Choroid plexus epithelial cell (primary cell): ENCODE measurements at regions not wholly inside any gene's neighbourhood (a gene's known extent, or its start where the extent isn't known, plus 50 kb on each side); places are given as distances from the start of the nearest gene placed in this dataset.

Experiments
- DNase-seq: peaks from one replicate; pipeline ENCODE4 v3.0.0-alpha.2; 2010; ENCODE audit warnings: low read depth
- H3K4me3 ChIP-seq: 2 replicates; pipeline ENCODE4 v1.5.1; 2011; ENCODE audit warnings: low read depth, mild to moderate bottlenecking, control low read depth, low read length, moderate library complexity
- TF ChIP-seq, protein P1 (sequence below): conservative IDR thresholded peaks from 2 replicates; pipeline ENCODE4 v1.5.1; 2011; ENCODE audit warnings: low read depth, mild to moderate bottlenecking, control low read depth, inconsistent platforms, low read length, moderate library complexity

GRCh38 chr2:64205415-64205814 lies 61.2 kb upstream of the PELI1 start:
- no peak for DNase-seq
- no peak overlapping the region for H3K4me3 ChIP-seq
- TF ChIP-seq, protein P1, sequence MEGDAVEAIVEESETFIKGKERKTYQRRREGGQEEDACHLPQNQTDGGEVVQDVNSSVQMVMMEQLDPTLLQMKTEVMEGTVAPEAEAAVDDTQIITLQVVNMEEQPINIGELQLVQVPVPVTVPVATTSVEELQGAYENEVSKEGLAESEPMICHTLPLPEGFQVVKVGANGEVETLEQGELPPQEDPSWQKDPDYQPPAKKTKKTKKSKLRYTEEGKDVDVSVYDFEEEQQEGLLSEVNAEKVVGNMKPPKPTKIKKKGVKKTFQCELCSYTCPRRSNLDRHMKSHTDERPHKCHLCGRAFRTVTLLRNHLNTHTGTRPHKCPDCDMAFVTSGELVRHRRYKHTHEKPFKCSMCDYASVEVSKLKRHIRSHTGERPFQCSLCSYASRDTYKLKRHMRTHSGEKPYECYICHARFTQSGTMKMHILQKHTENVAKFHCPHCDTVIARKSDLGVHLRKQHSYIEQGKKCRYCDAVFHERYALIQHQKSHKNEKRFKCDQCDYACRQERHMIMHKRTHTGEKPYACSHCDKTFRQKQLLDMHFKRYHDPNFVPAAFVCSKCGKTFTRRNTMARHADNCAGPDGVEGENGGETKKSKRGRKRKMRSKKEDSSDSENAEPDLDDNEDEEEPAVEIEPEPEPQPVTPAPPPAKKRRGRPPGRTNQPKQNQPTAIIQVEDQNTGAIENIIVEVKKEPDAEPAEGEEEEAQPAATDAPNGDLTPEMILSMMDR, result no peak

GRCh38 chr2:64207573-64207972 lies 63.4 kb upstream of the PELI1 start:
- DNase-seq, result no peak
- H3K4me3 ChIP-seq, result no peak overlapping the region
- TF ChIP-seq, protein P1, result no peak

DNA sequence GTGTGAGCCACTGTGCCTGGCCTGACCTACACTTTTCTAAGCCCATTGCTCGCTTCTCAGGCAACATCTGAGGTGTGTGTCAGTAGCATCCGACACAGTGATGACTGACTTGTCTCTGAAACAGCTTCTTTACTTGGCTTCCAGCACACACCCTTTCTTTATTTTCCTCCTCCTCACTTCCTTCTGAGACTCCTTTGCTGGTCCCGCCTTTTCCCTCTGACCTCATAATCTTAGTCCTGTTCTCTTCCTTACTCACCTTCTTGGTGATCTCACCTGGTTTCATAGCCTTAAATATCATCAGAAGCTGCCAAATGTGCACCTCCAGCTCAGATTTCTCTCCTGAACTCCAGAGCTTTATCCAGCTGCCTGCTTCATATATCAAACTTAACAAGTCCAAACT lies 66.6 kb upstream of the PELI1 start:
- no peak overlapping the region for H3K4me3 ChIP-seq
- TF ChIP-seq, protein P1, result no peak
- DNase-seq, result no peak

DNA sequence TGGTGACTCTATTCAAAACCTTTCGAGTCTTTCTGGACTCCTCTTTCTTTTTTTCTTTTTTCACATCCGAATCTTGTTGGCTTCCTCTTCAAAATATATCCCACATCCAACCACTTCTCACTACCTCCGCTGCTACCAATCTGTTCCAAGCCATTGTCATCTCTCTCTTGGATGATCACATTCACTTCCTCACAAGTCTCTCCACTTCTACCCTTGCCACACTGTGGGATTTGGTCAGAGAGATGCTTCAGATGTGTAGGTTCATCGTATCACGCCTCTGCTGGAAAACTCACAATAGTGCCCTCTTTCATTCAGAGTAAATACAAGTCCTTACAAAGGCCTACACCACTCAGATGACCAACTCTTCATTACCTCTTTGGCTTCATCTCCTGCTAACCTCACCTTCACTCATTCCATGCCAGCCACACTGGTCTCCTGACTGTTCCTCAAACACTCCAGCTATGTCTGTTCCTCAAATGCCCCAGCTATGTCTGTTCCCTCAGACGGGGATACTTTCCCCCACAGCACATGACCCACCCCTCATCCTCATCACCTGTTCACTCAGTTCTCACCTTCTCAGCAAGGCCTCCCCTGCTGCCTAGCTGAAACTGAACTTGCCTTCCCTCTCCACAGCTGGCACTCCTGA lies 67.2 kb upstream of the PELI1 start:
- TF ChIP-seq, protein P1, result no peak
- H3K4me3 ChIP-seq, result no peak overlapping the region
- DNase-seq, result no peak

- TF ChIP-seq, protein P1, result no peak
Observed at GRCh38 chr2:64212346-64212745, 68.1 kb upstream of the PELI1 start.

DNA sequence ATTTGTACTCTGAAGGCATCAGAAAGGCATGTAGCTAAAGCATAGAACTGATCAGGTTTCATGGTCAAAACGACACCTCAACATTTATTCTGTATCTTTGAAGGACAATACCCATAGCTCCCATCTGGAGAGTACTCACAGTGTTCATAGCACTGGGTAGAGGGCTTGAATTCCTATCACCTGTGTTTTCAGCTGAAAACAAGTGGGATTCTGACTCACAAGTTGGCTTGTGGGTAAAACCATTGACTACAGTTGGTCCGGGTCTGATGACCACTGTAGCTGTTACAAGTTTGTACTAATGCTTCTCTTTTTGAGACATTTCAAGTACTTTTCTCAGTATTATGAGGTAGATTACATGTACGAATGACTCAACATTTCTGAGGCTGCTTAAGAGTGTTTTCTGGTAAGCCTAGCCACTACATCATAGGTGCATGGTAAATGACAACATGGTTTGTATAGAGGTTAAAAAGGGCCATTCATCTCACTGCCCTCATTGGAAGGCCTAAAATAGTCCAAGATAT lies 68.6 kb upstream of the PELI1 start:
- peak; percentile 94 for DNase-seq
- TF ChIP-seq, protein P1, result no peak
- no peak overlapping the region for H3K4me3 ChIP-seq

More at GRCh38 chr2:64212346-64212745, 68.1 kb upstream of the PELI1 start:
- DNase-seq, result peak; percentile 98
- H3K4me3 ChIP-seq, result no peak overlapping the region
